ENCODE measurements at regions not wholly inside any gene's neighbourhood (a gene's known extent, or its start where the extent isn't known, plus 50 kb on each side); places are given as distances from the start of the nearest gene placed in this dataset.

DNA sequence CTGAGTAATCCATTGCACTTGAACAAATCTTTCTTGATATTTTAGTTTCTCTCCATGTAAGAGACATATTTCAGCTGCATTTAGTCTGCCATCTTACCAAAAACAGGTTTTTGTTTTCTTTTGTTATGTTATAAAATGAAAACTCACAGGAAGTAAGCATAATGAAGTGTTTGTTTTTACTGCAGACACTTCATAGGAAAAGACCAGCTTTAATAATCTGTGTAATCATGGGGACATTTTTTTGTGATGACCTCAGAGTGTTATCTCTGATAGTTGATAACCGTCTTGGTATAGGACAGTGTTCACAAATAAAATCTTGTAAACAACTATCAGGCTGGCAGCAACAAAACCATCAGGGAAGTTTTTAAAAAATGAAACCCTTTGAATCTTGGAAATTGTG lies 266.2 kb upstream of the OR4E1 start:
- no TSS peak for BruUV-seq (replicated peaks)
- POLR2A ChIA-PET = no interaction called here
- Histone ChIP-seq H3K9me3 (ENCODE audit: control insufficient read depth in 1 of 2, insufficient read depth in 1 of 2, low read depth in 1 of 2, low read length in 2 of 2) (no peaks in the 10 kb centered on the region), H3K9ac (ENCODE audit: low read length) (no peak overlapping the region), H3K27me3 (ENCODE audit: insufficient read depth, low read length) (0 out of 2 replicates have a peak, but pooled peaks cover 20% of the 10 kb centered on the region), H3K36me3 (ENCODE audit: control insufficient read depth in 1 of 2, insufficient read depth in 2 of 2, low read length in 2 of 2) (no peaks in the 10 kb centered on the region), H4K20me1 (ENCODE audit: insufficient read depth) (no peaks in the 10 kb centered on the region), H3K79me2 (ENCODE audit: insufficient read depth, low read length) (no peaks in the 10 kb centered on the region), H2AFZ (ENCODE audit: low read depth, low read length, poor library complexity, severe bottlenecking) (no peak overlapping the region), H3K4me3 (replicated peaks in 1 of 2; ENCODE audit: low read depth in 1 of 2, low read length in 2 of 2) (no peak overlapping the region), H3K9me2 (ENCODE audit: insufficient read depth) (no peaks in the 10 kb centered on the region), H3K4me2 (ENCODE audit: low read length) (no peak overlapping the region), H3K4me1 (ENCODE audit: control insufficient read depth in 1 of 2, insufficient read depth in 2 of 2, low read length in 2 of 2) (no peaks in the 10 kb centered on the region), H3K27ac (ENCODE audit: low read depth, low read length) (no peak overlapping the region)
- RAD21 ChIA-PET (ENCODE audit: low non-redundant PET in 1 of 2, low total read pairs in 2 of 2, uncharacterized antibody in 2 of 2, unreplicated experiment in 2 of 2) = no interaction called here
- no peak for ATAC-seq
- intact Hi-C loops (cut with micrococcal nuclease) = no loop called here
- TF ChIP-seq POLR2AphosphoS5 (IDR thresholded peaks at IDR 0.05; ENCODE audit: low read depth, low read length) (no peak), YY1 (IDR thresholded peaks at IDR 0.05; ENCODE audit: extremely low read depth, insufficient replicate concordance, low read depth, low read length) (no peak), ZFX (IDR thresholded peaks at IDR 0.05) (no peak), EZH2phosphoT487 (IDR thresholded peaks at IDR 0.05; ENCODE audit: borderline replicate concordance) (no peak), ELF1 (IDR thresholded peaks at IDR 0.05; ENCODE audit: borderline replicate concordance, low read depth) (no peak)
- TF ChIP-seq, protein P1, sequence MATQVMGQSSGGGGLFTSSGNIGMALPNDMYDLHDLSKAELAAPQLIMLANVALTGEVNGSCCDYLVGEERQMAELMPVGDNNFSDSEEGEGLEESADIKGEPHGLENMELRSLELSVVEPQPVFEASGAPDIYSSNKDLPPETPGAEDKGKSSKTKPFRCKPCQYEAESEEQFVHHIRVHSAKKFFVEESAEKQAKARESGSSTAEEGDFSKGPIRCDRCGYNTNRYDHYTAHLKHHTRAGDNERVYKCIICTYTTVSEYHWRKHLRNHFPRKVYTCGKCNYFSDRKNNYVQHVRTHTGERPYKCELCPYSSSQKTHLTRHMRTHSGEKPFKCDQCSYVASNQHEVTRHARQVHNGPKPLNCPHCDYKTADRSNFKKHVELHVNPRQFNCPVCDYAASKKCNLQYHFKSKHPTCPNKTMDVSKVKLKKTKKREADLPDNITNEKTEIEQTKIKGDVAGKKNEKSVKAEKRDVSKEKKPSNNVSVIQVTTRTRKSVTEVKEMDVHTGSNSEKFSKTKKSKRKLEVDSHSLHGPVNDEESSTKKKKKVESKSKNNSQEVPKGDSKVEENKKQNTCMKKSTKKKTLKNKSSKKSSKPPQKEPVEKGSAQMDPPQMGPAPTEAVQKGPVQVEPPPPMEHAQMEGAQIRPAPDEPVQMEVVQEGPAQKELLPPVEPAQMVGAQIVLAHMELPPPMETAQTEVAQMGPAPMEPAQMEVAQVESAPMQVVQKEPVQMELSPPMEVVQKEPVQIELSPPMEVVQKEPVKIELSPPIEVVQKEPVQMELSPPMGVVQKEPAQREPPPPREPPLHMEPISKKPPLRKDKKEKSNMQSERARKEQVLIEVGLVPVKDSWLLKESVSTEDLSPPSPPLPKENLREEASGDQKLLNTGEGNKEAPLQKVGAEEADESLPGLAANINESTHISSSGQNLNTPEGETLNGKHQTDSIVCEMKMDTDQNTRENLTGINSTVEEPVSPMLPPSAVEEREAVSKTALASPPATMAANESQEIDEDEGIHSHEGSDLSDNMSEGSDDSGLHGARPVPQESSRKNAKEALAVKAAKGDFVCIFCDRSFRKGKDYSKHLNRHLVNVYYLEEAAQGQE (IDR thresholded peaks at IDR 0.05; ENCODE audit: low read depth) = no peak
- DNase-seq (ENCODE audit: low read depth, low spot score) = no peak
- CTCF ChIA-PET = no interaction called here

DNA sequence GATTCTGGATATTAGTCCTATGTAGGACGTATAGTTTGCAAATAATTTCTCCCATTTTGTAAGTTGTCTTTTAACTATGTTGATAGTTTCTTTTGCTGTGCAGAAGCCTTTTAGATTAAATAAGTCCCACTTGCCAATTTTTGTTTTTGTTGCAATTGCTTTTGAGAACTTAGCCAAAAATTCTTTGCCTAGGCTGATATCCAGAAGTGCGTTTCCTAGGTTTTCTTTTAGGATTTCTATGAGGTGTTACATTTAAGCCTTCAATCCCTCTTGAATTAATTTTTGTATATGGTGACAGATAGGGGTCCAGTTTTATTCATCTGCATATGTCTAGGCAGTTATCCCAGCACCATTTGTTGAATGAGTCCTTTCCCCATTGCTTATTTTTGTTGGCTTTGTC lies 264.4 kb upstream of the OR4E1 start:
- no peak overlapping the region for H3K4me2 ChIP-seq (ENCODE audit: low read length)
- H3K79me2 ChIP-seq (ENCODE audit: insufficient read depth, low read length) = no peaks in the 10 kb centered on the region
- no peaks in the 10 kb centered on the region for H3K9me2 ChIP-seq (ENCODE audit: insufficient read depth)
- POLR2A ChIA-PET = no interaction called here
- ATAC-seq (no peak), DNase-seq (ENCODE audit: low read depth, low spot score) (no peak)
- 0 out of 2 replicates have a peak, but pooled peaks cover 23% of the 10 kb centered on the region for H3K27me3 ChIP-seq (ENCODE audit: insufficient read depth, low read length)
- H3K27ac ChIP-seq (ENCODE audit: low read depth, low read length) = no peak overlapping the region
- no peaks in the 10 kb centered on the region for H4K20me1 ChIP-seq (ENCODE audit: insufficient read depth)
- no peak overlapping the region for H3K9ac ChIP-seq (ENCODE audit: low read length)
- no peak overlapping the region for H3K4me3 ChIP-seq (replicated peaks in 1 of 2; ENCODE audit: low read depth in 1 of 2, low read length in 2 of 2)
- no peaks in the 10 kb centered on the region for H3K36me3 ChIP-seq (ENCODE audit: control insufficient read depth in 1 of 2, insufficient read depth in 2 of 2, low read length in 2 of 2)
- H3K4me1 ChIP-seq (ENCODE audit: control insufficient read depth in 1 of 2, insufficient read depth in 2 of 2, low read length in 2 of 2) = no peaks in the 10 kb centered on the region
- intact Hi-C loops (cut with micrococcal nuclease) = no loop called here
- RAD21 ChIA-PET (ENCODE audit: low non-redundant PET in 1 of 2, low total read pairs in 2 of 2, uncharacterized antibody in 2 of 2, unreplicated experiment in 2 of 2) = no interaction called here
- H3K9me3 ChIP-seq (ENCODE audit: control insufficient read depth in 1 of 2, insufficient read depth in 1 of 2, low read depth in 1 of 2, low read length in 2 of 2) = no peaks in the 10 kb centered on the region
- H2AFZ ChIP-seq (ENCODE audit: low read depth, low read length, poor library complexity, severe bottlenecking) = no peak overlapping the region
- CTCF ChIA-PET = interaction anchor here (1.1 kb wide), 1 partner anchor 25 kb away, joined by 3 read pairs; no protein-coding TSS in a partner anchor
- no TSS peak for BruUV-seq (replicated peaks)
- TF ChIP-seq, protein P2, sequence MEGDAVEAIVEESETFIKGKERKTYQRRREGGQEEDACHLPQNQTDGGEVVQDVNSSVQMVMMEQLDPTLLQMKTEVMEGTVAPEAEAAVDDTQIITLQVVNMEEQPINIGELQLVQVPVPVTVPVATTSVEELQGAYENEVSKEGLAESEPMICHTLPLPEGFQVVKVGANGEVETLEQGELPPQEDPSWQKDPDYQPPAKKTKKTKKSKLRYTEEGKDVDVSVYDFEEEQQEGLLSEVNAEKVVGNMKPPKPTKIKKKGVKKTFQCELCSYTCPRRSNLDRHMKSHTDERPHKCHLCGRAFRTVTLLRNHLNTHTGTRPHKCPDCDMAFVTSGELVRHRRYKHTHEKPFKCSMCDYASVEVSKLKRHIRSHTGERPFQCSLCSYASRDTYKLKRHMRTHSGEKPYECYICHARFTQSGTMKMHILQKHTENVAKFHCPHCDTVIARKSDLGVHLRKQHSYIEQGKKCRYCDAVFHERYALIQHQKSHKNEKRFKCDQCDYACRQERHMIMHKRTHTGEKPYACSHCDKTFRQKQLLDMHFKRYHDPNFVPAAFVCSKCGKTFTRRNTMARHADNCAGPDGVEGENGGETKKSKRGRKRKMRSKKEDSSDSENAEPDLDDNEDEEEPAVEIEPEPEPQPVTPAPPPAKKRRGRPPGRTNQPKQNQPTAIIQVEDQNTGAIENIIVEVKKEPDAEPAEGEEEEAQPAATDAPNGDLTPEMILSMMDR (IDR thresholded peaks at IDR 0.05 in 2 of 3, conservative IDR thresholded peaks at IDR 0.05 in 1 of 3; ENCODE audit: borderline replicate concordance in 1 of 3, insufficient read depth in 1 of 3, low read depth in 2 of 3, low read length in 2 of 3) = no peak
- no peak for TF ChIP-seq CEBPB (IDR thresholded peaks at IDR 0.05; ENCODE audit: low read depth)
